Stimulated activated effector memory CD8-positive, alpha-beta T cell treated with anti-CD3 and anti-CD28 coated beads, Interleukin-12 subunit alpha, Interleukin-12 subunit beta, amount 100 ng/mL, for 72 hours (primary cell): ENCODE measurements at regions not wholly inside any gene's neighbourhood (a gene's known extent, or its start where the extent isn't known, plus 50 kb on each side); places are given as distances from the start of the nearest gene placed in this dataset.

Experiments
- ATAC-seq: fragments of 150-1000 bp; cut with Tn5 transposase; 2 replicates; pipeline ENCODE4 v1.10.0; 2021
- DNase-seq, 2 donors: peaks; one replicate each; pipeline ENCODE4 v3.0.0; 2021 to 2022; ENCODE audit warnings: low spot score in 2 of 2
- H3K27ac Mint-ChIP-seq: one replicate; pipeline ENCODE4 v1.8.0; 2022; ENCODE audit warnings: mild to moderate bottlenecking, mixed read lengths
- H3K36me3 Mint-ChIP-seq: one replicate; pipeline ENCODE4 v1.8.0; 2022; ENCODE audit warnings: mild to moderate bottlenecking, mixed read lengths
- H3K4me1 Mint-ChIP-seq: one replicate; pipeline ENCODE4 v1.8.0; 2022; ENCODE audit warnings: mixed read lengths
- H3K4me3 Mint-ChIP-seq: one replicate; pipeline ENCODE4 v1.8.0; 2022; ENCODE audit warnings: mild to moderate bottlenecking, mixed read lengths
- H3K9me3 Mint-ChIP-seq: one replicate; pipeline ENCODE4 v1.8.0; 2022; ENCODE audit warnings: mixed read lengths

- no peaks in the 10 kb centered on the region for H3K9me3 Mint-ChIP-seq
- no peak for ATAC-seq
- DNase-seq: no peak
- no peak overlapping the region for H3K4me3 Mint-ChIP-seq
- peaks cover 14% of the 10 kb centered on the region for H3K4me1 Mint-ChIP-seq
- no peak overlapping the region for H3K27ac Mint-ChIP-seq
- H3K36me3 Mint-ChIP-seq: no peaks in the 10 kb centered on the region
Measured at GRCh38 chr19:13600091-13600490, 93.8 kb upstream of the CACNA1A start.

- Mint-ChIP-seq H3K4me3 (no peak overlapping the region), H3K4me1 (peaks cover 10% of the 10 kb centered on the region)
- no peak for ATAC-seq
Measured at GRCh38 chr19:13599681-13600080, 93.4 kb upstream of the CACNA1A start.

GRCh38 chr19:13598098-13598497 is 91.8 kb upstream of the CACNA1A start:
- H3K4me3 Mint-ChIP-seq: no peak overlapping the region
- ATAC-seq (no peak), DNase-seq (no peak)
- no peaks in the 10 kb centered on the region for H3K9me3 Mint-ChIP-seq
- H3K27ac Mint-ChIP-seq: no peak overlapping the region
- H3K36me3 Mint-ChIP-seq: no peaks in the 10 kb centered on the region
- H3K4me1 Mint-ChIP-seq: peaks cover 4% of the 10 kb centered on the region

More at GRCh38 chr19:13599681-13600080, 93.4 kb upstream of the CACNA1A start:
- Mint-ChIP-seq H3K36me3 (no peaks in the 10 kb centered on the region), H3K27ac (no peak overlapping the region), H3K9me3 (no peaks in the 10 kb centered on the region)
- DNase-seq: no peak

GRCh38 chr19:13597640-13598039 is 91.4 kb upstream of the CACNA1A start:
- Mint-ChIP-seq H3K4me3 (no peak overlapping the region), H3K27ac (no peak overlapping the region), H3K4me1 (peaks cover under 1% of the 10 kb centered on the region), H3K9me3 (no peaks in the 10 kb centered on the region), H3K36me3 (no peaks in the 10 kb centered on the region)
- ATAC-seq (peak; percentile 89), DNase-seq (peak; percentile 7 to 57)

- H3K4me1 Mint-ChIP-seq: no peaks in the 10 kb centered on the region
- ATAC-seq (peak; percentile 93), DNase-seq (peak; percentile 92 to 94)
- no peaks in the 10 kb centered on the region for H3K36me3 Mint-ChIP-seq
- no peaks in the 10 kb centered on the region for H3K9me3 Mint-ChIP-seq
- no peak overlapping the region for H3K4me3 Mint-ChIP-seq
- no peak overlapping the region for H3K27ac Mint-ChIP-seq
Measured at GRCh38 chr19:13588957-13589833, 82.9 kb upstream of the CACNA1A start.

- no peak for DNase-seq
- H3K4me3 Mint-ChIP-seq: no peak overlapping the region
- H3K36me3 Mint-ChIP-seq: no peaks in the 10 kb centered on the region
- no peak for ATAC-seq
- no peaks in the 10 kb centered on the region for H3K4me1 Mint-ChIP-seq
- no peaks in the 10 kb centered on the region for H3K9me3 Mint-ChIP-seq
- no peak overlapping the region for H3K27ac Mint-ChIP-seq
Measured at GRCh38 chr19:13585512-13585911, 79.2 kb upstream of the CACNA1A start.

GRCh38 chr19:13583753-13584152 is 77.5 kb upstream of the CACNA1A start:
- H3K4me1 Mint-ChIP-seq: no peaks in the 10 kb centered on the region
- ATAC-seq: no peak
- H3K36me3 Mint-ChIP-seq: no peaks in the 10 kb centered on the region
- no peak overlapping the region for H3K4me3 Mint-ChIP-seq
- no peak for DNase-seq
- H3K27ac Mint-ChIP-seq: no peak overlapping the region
- H3K9me3 Mint-ChIP-seq: no peaks in the 10 kb centered on the region

GRCh38 chr19:13583114-13583513 is 76.8 kb upstream of the CACNA1A start:
- no peaks in the 10 kb centered on the region for H3K9me3 Mint-ChIP-seq

GRCh38 chr19:13581576-13581975 is 75.3 kb upstream of the CACNA1A start:
- DNase-seq: no peak
- Mint-ChIP-seq H3K4me1 (no peaks in the 10 kb centered on the region), H3K36me3 (no peaks in the 10 kb centered on the region), H3K4me3 (no peak overlapping the region), H3K9me3 (peaks cover 3% of the 10 kb centered on the region), H3K27ac (no peak overlapping the region)
- ATAC-seq: no peak

More at GRCh38 chr19:13583114-13583513, 76.8 kb upstream of the CACNA1A start:
- Mint-ChIP-seq H3K36me3 (no peaks in the 10 kb centered on the region), H3K4me1 (no peaks in the 10 kb centered on the region), H3K27ac (no peak overlapping the region), H3K4me3 (no peak overlapping the region)
- ATAC-seq (no peak), DNase-seq (no peak)

GRCh38 chr19:13579388-13580060 is 73.2 kb upstream of the CACNA1A start:
- Mint-ChIP-seq H3K4me1 (no peaks in the 10 kb centered on the region), H3K27ac (no peak overlapping the region), H3K4me3 (no peak overlapping the region), H3K9me3 (peaks cover 7% of the 10 kb centered on the region), H3K36me3 (no peaks in the 10 kb centered on the region)
- no peak for DNase-seq
- ATAC-seq: no peak

GRCh38 chr19:13576726-13577125 is 70.4 kb upstream of the CACNA1A start:
- Mint-ChIP-seq H3K9me3 (peaks cover 7% of the 10 kb centered on the region), H3K4me3 (no peak overlapping the region), H3K36me3 (no peaks in the 10 kb centered on the region), H3K27ac (no peak overlapping the region), H3K4me1 (no peaks in the 10 kb centered on the region)
- no peak for DNase-seq
- ATAC-seq: no peak

GRCh38 chr19:13574933-13575332 is 68.7 kb upstream of the CACNA1A start:
- Mint-ChIP-seq H3K4me1 (no peaks in the 10 kb centered on the region), H3K4me3 (no peak overlapping the region), H3K27ac (no peak overlapping the region), H3K36me3 (no peaks in the 10 kb centered on the region), H3K9me3 (peaks cover 7% of the 10 kb centered on the region)
- DNase-seq: no peak
- no peak for ATAC-seq

GRCh38 chr19:13573056-13573667 is 66.9 kb upstream of the CACNA1A start:
- no peak overlapping the region for H3K27ac Mint-ChIP-seq
- no peaks in the 10 kb centered on the region for H3K36me3 Mint-ChIP-seq
- ATAC-seq (no peak), DNase-seq (no peak)
- peaks cover 7% of the 10 kb centered on the region for H3K9me3 Mint-ChIP-seq
- no peak overlapping the region for H3K4me3 Mint-ChIP-seq
- no peaks in the 10 kb centered on the region for H3K4me1 Mint-ChIP-seq

- Mint-ChIP-seq H3K9me3 (no peaks in the 10 kb centered on the region), H3K4me1 (no peaks in the 10 kb centered on the region), H3K27ac (no peak overlapping the region), H3K4me3 (no peak overlapping the region), H3K36me3 (no peaks in the 10 kb centered on the region)
- no peak for DNase-seq
- ATAC-seq: no peak
Measured at GRCh38 chr19:13561461-13561860, 55.2 kb upstream of the CACNA1A start.

GRCh38 chr19:13557756-13558398 is 51.6 kb upstream of the CACNA1A start:
- H3K4me3 Mint-ChIP-seq: no peak overlapping the region
- ATAC-seq (no peak), DNase-seq (no peak)
- no peak overlapping the region for H3K27ac Mint-ChIP-seq
- no peaks in the 10 kb centered on the region for H3K9me3 Mint-ChIP-seq
- no peaks in the 10 kb centered on the region for H3K4me1 Mint-ChIP-seq
- H3K36me3 Mint-ChIP-seq: no peaks in the 10 kb centered on the region
